CD4-positive, alpha-beta T cell treated with Interferon alpha-2 for 1 hour (primary cell): ENCODE measurements at regions not wholly inside any gene's neighbourhood (a gene's known extent, or its start where the extent isn't known, plus 50 kb on each side); places are given as distances from the start of the nearest gene placed in this dataset.
"Not testable (repeated sequence)": the region's sequence is repeated elsewhere in the genome, so short reads cannot be mapped to it uniquely, and the experiment has no call there.

Source experiments
- DNase-seq, 2 donors: peaks; one replicate each; pipeline ENCODE4 v3.0.0-alpha.2; 2020 to 2022

DNA sequence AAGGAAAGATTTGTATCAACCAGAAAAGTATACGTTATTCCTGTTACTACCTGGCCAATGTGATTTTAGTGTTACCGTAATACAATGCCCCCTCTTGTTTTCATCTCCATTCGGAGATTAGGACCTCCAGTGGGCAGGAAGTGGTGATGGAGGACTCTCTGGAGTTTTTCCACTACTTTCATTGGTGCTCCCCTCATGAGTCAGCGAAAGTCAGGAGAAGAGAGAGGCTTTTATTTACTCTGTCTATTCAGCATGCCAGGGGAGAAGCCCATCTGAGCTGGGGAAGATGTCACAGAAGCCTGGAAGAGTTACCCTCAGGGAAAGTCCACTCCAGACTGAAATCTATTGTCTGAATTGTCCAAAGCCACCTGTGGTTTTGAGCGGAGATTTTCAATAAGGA, 88.2 kb upstream of the THUMPD2 start:
- no peak for DNase-seq

DNA sequence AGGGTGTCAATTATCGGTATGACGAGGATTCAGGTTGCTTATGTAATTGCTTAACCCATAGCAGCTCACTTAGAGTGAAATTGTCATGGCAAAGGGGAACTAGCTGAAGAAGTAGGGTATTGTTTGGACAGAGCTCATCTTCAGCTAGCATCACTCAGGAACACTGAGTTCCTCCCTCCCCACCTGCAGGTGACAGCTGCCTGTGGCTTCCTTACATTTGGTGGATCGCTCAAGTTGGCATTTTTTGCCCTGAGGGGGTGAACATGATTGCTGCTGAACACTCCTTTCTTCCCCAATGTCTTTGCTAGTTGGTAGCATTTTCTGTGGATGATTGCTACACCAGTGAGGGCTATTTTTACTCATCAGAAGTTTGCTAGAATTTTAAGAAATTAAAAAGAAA, 86.7 kb upstream of the THUMPD2 start:
- no peak for DNase-seq

DNA sequence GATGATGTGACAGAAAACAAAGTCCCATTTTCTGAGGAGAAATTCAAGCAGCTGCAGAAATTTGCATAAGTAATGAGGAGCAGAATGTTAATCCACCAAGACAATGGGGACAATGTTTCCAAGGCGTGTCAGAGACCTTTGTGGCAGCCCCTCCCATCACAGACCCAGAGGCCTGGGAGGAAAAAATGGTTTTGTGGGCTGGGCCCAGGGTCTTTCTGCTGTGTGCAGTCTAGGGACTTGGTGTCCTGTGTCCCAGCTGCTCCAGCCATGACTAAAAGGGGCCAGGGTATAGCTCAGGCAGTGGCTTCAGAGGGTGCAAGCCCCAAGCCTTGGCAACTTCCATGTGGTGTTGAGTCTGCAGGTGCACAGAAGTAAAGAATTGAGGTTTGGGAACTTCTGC, 84.6 kb upstream of the THUMPD2 start:
- not testable (repeated sequence) for DNase-seq

DNA sequence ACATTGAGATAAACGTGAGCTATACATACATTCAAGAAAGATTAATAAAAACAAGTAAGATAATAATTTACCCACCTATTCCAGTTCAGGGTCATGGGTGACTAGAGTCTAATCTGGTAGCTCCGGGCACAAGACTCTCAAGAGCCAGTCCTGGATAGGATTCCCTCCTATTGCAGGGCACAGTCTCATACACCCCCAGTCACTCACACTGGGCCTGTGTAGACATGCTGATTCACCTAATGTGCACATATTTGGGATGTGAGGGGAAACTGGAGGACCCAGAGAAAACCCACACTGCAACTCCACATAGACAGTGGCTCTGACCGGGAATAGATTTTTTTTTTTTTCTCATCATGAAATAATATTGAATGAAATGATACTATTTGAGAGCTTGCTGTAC, 81.5 kb upstream of the THUMPD2 start:
- no peak for DNase-seq

DNA sequence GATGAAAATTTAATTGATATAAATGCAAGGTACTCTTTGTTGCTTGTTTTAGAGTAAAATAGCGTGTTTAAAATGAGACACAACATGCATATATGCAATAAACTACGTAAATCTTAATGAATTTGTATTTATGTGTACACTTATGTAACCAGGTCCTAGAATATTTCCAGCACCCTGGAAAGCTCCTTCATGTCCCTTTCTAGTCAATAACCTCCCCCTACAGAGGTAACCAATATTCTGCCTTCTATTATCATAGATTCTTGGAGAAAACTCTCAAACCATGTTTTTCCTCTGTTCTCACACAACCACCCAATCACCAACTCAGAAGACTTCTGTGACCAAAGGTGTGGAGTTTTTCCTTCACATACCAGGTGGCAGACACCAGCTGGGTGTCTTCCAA, 79.6 kb upstream of the THUMPD2 start:
- no peak for DNase-seq

GRCh38 chr2:39855856-39856255, 76.8 kb upstream of the THUMPD2 start:
- no peak for DNase-seq

DNA sequence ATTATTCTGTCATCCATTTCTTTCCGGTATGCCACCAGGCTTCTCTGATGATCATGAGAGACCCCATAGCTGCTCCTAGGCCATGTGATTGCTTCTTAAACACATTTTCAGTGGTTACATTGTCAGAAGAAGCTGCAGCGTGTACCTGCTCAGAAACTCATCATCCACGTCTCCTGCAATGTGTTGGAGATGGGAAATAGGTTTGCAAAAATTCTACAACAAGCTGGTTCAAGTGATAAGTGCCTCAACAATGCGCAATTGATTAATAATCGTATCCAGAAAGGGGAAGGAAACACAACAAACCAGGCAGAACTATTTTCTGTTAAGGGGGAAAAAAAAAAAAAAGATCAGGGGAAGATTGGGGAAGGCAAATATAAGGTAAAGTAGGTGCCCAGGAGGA, 75.7 kb upstream of the THUMPD2 start:
- no peak for DNase-seq

- DNase-seq, result no peak
These were observed 73.8 kb upstream of the THUMPD2 start for GRCh38 chr2:39852831-39853230.

DNA sequence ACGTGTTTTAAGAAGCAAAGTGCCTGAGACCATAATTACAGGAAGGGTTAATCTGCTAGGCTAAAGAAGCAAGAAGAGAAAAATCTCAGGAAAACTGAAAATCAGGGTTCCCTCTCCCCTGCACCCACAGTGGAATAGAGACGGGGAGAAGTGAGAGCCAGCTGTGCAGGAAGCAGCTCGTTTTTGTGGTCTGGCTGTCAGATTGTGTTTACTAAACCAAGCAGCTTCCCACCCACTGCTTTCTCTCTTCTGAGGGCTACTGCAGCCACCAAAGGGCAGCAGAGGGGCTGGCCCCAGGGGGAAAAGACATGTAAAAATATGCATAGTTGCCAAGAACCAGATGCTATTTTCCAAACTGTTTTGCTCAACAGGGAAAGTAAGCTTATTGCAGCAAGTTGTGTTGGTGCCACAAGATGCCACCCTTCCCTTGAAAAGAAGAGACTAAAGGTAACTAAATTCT, 72.6 kb upstream of the THUMPD2 start:
- no peak for DNase-seq

DNA sequence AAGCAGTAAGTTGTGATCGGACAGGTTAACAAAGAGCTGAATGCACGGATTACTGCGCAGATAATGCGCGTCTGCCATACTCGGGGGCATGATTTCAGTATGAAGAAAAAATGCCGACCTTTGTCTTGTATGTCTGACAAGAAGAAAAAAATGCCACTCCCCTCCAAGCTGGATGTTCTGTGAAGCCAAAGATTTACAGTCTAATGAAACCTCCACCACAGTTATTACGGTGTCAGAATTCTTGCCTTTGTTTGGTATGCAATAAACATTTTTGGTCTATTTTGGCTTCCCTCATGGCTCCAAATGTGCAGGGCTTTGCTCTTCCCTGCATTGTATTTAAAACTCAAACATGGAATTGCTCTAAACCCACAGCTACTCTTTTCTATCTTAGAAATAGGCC, 72.2 kb upstream of the THUMPD2 start:
- no peak for DNase-seq

DNA sequence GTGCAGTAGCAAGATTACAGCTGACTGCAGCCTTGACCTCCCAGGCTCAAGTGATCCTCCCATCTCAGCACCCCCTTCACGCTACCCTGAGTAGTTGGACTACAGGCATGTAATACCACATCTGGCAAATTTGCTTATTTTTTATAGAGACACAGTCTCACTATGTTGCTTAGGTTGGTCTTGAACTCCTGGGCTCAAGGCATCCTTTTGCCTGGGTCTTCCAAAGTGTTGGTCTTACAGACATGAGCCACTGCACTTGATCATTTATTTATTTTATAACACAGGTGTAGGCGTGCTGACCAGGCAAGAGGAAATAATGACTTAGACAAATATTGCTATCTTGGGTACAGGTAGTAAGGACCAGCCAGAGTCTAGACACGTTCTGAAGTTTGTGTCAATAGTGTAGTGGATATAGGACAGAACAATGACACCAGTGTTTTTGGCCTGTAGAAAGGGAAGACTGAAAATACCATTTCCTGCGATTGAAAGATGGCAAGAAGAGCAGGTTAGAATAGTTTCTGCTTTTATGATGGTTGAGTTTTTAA, 71.0 kb upstream of the THUMPD2 start:
- DNase-seq, result no peak

GRCh38 chr2:39849064-39849463, 70.0 kb upstream of the THUMPD2 start:
- DNase-seq, result no peak

GRCh38 chr2:39845460-39846146, 66.5 kb upstream of the THUMPD2 start:
- no peak for DNase-seq

DNA sequence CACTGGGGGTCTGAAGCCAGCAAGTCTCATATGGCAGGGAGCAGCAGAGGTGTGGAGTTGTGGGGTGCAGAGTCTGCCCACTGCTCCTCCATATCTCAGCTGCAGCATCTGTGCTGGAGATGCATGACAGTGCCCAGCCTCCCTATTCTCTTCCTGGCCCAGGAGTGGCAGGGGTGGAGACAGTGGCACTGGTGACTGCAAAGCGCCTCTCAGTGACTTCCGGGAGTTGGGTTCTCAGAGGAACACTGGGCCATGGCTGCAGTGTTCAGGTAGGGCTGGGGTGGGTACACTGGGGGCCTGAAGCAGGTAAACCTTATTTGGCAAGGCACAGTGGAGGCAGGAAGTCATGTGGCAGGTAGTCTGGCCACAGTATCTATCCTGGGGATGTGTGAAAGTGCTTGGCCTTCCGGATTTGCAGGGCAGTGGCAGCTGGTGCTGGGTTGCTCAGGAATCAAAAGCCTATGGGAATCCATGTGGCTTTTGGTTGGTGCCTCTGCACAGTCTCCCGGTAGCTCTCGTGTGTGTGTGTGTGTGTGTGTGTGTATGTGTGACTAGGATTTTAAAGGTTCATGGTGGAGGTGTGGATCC, 60.3 kb upstream of the THUMPD2 start:
- no peak for DNase-seq

- DNase-seq, result no peak
These were observed 59.5 kb upstream of the THUMPD2 start for GRCh38 chr2:39838589-39838988.

- DNase-seq, result peak in 1 of 2 donors; percentile 5
These were observed 58.9 kb upstream of the THUMPD2 start for GRCh38 chr2:39837856-39838453.

- no peak for DNase-seq
These were observed 57.6 kb upstream of the THUMPD2 start for GRCh38 chr2:39836638-39837037.

GRCh38 chr2:39834426-39834825, 55.4 kb upstream of the THUMPD2 start:
- no peak for DNase-seq

DNA sequence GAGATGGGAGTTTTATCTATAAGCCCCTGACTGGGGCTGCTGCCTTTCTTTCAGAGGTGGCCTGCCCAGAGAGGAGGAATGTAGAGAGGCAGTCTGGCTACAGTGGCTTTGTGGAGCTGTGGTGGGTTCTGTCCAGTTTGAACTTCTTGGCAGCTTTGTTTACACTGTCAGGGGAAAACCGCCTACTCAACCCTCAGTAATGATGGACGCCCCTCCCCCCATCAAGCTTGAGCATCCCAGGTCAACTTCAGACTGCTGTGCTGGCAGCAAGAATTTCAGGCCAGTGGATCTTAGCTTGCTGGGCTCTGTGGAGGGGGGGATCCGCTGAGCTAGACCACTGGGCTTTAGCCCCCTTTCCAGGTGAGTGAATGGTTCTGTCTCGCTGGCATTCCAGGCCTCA, 51.6 kb upstream of the THUMPD2 start:
- DNase-seq, result not testable (repeated sequence)
